GM18517 (cell line): ENCODE measurements at regions not wholly inside any gene's neighbourhood (a gene's known extent, or its start where the extent isn't known, plus 50 kb on each side); places are given as distances from the start of the nearest gene placed in this dataset.

ENCODE experiments used
- ATAC-seq: cut with Tn5 transposase; IDR thresholded peaks from one replicate; pipeline ENCODE4 v1.9.1; 2021; ENCODE audit warnings: mild to moderate bottlenecking, moderate library complexity; ENCODE audit not compliant: unreplicated experiment

DNA sequence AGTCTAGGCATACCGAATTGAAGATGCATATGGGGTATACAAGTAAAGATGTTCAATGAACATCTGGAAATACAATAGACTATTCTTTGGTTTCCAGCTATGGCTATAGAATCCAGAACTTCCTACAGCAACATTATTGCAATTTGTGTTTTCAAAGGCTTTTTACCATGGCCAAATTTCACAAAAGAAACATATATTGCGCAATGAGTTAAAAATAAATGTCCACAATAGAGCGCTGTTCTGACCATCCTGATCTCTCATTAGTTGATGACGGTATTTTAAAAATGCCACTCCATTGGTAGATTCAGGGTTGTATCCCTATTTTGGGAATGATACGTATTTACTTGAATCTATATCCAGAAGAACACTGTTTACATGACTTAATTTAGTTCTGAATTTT, 139.2 kb downstream of the LINC00632 start:
- ATAC-seq = no peak

DNA sequence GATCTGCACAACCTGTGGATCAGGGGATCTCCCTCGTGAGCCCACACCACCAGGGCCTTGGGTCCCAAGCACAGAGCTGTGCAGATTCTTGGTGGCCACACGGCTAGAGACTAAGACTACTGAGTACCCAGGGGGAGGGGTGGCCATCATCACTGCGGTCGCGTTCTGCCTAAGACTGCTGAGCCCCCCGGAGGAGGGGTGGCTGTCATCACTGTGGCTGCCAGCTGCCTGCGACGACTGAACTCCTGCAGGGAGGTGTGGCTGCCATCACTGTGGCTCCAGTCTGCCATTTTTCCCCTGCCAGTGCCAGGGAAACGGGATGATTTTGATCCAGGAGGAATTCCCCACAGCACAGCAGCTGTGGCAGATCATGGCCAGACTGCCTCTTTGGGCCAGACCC, 141.7 kb upstream of the SPANXB1 start:
- ATAC-seq = no peak

DNA sequence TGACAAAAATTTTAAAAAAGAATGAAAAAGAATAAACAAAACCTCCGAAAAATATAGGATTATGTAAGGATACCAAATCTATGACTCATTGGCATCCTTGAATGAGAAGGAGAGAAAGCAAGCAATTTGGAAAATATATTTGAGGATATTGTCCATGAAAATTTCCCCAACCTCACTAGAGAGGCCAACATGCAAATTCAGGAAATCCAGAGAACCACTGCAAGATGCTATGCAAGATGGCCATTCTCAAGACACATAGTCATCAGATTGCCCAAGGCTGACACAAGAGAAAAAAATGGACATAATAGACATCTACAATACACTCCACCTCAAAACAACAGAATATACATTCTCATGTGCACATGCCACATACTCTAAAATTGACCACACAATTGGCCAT, 135.9 kb upstream of the SPANXB1 start:
- no peak for ATAC-seq

DNA sequence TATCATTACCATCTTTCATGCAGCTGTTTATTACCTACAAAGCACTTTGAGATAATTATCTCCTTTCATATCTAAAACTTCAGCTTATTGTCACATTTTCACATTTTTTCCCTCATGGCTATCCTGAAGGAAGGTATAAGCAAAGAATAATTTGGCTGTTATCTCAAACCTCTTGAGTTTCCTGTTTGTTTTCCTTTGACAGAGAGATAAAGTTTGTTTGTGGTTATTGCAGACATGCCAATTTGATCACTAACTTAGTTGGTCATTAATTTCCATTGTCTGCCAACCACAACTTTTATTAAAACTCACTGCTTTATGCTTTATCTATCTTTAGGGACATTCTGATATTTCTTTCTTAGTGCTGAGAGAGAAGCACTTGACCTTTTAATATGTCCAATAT, 89.8 kb upstream of the SPANXB1 start:
- ATAC-seq = no peak

DNA sequence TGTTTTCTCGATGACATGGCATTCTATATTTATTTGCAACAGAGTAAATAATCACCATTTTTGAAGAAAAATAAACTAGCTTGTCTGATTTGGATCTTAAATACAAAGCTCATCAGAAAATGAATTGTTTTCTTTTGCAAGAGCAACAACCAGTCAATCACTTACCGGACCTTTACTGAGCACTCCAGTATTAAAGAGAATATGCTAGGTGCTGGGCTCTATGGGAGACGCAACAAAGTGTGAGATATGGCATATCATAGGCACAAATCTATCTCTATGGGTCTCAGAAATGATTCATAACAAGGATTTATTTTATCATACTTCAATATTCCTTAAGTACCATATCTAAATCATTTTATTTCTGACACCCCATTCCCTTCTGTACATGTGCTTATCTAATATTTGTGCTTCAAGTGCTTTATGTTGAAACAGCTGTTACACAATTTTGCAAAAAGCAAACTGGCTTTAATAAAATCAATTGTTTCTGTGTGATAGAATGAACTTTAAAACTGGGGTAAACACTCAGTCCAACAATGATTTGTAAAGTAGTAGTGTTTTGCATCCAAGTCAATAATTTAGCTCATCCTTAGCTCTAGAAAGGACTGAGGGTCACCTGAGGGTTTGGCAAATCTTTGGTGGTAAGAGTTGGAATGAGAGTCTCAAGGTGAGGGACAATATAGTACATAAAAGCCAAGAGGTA, 88.4 kb upstream of the SPANXB1 start:
- no peak for ATAC-seq

DNA sequence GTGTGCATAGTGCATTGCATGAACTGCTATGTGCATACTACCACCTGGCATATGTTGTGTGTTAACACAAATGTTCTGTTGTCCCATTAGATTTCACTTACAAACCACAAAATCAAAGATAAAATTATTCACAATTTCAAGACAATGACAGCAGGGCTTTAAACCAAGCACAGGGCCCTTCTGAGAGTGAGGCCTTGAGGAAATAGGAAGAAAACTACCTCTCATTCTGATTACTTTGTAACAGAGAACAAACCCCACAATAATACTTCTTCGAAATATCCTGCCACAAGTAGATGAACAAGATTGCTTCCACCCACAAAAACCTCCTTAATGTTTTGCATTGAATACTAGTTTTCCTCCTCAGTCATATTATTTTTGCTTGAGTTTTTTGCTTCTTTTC, 85.5 kb upstream of the SPANXB1 start:
- ATAC-seq = no peak

DNA sequence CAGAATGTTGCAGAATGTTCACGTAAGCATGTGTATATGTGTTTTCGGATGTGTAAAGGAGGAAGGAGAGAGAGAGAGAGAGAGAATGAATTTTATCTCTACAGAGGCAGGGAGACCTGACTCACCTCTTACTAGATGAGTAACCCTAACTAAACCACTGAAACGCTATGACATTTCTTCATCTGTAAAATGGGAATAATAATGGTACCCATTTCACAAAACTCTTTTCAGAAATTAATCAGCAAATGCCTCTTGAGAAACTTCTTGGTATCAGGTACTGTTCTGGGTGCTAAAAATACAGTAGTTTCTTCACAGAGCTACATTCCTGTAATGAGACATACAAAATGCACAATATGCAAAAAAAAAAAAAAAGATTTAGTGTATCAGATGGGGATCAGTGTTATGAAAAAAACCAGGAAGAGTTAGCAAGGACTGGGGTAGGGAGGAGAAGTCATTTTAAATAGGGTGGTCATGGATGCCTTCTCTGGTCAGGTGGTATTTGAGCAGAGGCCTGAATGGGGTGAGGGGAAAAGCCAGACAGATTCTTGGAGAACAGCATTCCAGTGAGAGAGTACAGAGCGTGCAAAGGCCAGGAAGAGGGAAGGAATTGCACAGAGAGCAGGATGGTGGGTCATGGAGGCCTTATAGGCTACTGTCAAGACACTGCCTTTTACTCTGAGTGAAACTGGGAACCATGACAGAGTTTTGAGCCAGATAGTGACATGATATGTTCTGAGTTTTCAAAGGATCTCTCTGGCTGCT, 84.9 kb upstream of the SPANXB1 start:
- no peak for ATAC-seq

DNA sequence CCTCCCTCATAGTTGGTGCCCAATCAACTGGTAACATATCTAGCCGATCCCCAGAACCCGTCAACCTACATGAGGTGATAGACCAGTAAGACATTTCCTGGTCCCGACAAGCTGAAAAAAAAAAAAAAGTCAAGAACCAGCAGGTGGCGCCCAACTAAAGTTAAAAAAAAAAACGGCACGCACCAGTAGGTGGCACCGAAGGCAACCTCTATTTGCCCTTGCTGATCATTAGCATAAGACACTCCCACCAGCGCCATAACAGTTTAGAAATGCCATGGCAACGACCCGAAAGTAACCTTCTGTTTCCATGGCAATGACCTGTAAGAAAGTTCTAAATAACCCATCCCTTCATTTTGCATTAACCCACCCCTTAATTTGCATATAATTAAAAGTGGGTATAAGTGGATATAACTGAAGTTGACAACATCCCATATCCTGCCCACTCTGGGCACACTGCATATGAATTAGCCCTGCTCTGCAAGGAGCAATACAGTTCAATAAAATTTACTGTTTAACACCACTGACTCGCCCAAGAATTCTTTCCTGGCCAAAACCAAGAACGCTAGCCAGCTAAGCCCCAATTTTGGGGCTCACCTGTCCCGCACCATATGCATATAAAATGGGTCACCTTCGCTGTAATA, 83.9 kb upstream of the SPANXB1 start:
- peak; percentile 97 for ATAC-seq

DNA sequence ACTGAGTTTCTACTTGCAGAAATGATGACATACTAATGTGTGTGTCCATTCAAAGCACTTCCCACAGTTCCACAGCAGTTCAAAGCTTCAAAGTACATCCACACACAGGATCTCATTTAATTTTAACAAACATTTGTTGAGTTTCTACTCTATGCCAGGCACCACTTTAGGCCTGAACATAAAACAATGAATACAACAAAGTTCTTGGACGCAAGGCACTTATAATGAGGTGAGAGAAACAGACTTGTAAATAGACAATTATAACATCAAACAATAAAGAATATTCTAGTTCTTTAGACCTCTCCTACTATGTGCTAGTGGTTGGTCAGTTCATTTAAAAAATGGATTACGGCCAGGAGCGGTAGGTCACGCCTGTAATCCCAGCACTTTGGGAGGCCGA, 82.0 kb upstream of the SPANXB1 start:
- ATAC-seq = no peak

DNA sequence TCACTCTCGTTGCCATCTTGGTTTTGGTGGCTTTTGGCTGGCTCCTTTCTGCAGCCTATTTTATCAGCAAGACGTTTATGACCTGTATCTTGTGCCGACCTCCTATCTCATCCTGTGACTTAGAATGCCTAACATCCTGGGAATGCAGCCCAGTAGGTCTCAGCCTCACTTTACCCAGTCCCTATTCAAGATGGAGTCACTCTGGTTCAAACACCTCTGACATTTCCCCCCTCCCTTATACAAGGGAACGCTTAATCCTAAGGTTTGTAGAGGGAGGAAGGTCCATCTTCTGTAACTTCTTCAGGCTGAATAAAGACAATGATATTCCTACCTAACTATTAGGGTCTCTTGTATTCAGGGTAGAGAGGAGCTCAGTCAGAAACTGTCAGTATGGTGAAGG, 79.3 kb upstream of the SPANXB1 start:
- ATAC-seq = no peak

DNA sequence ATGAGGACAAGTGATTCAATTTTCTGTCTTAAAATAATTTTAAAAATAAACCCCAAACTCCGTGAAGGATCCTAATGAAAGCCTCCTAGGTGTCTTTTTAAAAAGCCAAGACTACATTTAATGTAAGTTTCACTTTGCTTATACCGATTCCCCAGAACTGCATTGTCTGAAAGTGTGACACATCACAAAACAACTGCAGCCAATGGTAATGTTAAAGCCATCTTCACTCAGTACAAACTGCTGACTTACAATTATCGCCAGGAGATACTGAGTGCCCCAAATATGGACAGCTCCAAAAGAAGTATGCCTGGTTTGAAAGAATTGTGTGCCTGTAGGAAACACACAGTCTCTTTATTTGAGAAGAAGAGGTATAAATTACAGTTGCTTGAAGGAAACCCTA, 73.7 kb upstream of the SPANXB1 start:
- ATAC-seq = no peak

DNA sequence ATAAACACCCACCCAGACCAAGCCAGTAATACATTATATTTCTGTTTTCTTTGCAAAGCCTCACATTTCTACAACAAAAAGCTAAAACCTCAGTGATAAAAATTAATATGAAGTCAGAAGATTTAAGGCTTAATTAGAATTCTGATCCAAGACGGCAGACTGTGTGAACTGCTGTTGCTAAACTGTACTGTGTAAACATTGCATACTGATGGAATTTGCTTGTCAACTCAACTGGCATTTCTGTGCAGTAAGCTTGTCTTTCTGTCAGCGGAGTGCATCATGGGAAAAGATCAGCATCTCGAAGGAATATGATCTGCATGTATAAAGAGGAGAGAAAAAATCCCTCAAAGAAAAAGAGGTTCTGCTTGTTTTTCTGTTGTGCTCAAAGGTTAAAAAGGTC, 69.4 kb upstream of the SPANXB1 start:
- no peak for ATAC-seq

DNA sequence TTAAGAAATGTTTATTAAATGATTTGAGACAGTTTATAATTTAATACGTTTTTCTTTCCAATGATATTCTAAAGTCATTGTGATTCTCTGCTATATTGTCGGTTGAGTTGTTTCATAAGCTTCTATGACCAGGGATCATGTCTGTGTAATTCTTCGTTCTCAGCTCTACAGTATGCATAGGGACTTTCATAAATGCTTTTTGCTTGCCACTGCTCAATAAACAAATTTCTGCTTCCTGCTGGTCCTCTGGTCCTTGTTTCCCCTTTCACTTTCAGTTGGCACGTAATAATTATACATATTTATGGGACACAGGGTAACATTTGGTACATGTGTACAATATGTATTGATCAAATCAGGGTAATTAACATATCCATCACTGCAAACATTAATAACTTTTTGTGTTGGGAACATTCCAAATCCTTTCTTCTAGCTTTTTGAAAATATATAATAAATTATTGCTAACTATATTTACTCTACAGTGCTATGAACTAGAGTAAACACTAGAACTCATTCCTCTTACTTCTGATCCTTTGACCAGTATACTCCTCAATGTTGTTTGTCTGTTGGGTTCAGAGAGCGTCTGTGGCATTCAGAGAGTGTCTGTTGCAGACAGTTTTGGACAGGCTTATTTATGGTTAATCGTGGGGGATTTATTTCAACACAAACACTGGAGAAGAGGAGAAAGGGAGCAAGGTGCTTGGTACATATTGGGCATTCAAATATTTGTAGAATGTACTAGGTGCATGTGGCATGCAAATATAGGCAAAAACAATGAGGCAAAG, 68.3 kb upstream of the SPANXB1 start:
- no peak for ATAC-seq

DNA sequence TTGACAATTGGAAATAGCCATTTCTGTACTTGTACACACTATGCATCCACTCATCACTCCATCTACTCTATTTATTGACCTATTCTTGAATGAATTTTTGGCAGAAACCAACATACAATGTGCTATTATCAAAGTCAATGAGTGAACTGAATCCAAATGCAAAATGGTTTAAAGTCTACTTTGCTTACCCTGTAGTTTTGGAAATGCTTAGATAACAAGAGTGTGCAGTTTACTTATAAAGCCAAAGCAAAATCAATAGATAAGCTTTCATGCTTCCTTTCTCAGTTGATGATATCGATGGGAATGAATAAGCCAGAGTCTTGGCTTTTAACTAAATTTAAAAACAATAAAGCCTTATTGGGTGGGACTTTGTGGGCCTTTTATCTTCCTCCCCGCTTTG, 58.9 kb upstream of the SPANXB1 start:
- no peak for ATAC-seq

DNA sequence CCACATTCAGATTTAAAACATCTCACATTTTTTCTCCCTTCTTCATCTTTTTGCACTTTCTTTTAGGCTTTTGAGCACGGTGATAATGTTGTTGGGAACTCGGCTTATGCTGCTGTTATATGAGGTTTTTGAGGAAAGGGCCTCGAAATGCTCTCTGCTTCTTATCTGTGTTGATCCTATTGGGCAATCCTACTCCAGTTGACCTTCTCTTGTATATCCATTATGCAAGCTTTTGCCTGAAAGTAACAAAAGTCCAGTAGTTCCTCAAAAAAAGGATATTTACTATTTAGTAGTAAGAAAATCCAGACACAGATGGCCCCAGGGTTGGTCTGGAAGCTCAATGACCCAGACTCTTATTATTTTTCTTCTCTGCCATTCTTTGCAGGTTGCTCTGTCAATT, 57.7 kb upstream of the SPANXB1 start:
- no peak for ATAC-seq

DNA sequence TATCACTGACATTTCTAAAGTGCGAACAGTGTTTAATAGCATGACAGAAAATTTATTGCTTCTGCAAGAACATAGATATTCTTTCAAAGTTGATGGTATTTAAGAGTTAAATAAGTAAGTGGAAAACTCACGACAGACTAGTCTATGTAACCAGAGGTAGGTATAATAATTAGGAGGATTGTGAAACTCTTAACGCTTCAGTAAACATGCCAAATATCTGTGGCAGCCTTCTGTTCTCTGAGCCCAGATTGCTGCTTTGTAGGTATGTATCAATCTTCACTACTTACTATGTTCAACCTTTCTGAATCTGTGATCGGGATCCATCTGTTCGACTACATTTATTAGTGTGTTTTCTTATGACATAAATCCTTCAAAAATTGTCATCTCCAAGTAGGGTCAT, 53.6 kb upstream of the SPANXB1 start:
- no peak for ATAC-seq

DNA sequence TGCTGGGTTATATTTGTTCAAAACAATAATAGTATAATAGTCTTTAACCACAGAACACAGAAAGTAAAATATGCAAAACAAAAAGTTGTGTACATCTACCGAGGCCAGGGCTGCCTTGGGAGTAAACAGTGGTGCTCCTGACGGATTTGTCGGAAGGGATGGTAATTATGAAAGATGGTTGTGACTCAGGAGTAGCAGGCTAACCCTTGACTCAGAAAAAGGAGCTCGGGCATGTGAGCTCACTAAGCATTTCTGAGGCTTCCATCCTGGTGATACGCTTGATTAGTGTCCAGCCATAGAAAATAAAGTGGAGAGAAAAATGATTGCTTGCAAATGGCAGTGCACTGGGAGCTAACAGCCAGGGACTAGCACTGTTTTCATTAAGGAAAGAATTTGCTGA, 53.2 kb upstream of the SPANXB1 start:
- ATAC-seq = no peak
